Right lobe of liver (tissue), 6 donors: ENCODE measurements at regions not wholly inside any gene's neighbourhood (a gene's known extent, or its start where the extent isn't known, plus 50 kb on each side); places are given as distances from the start of the nearest gene placed in this dataset.

Experiments used
- ATAC-seq, 4 donors: fragments of 200-7000 bp; cut with Tn5 transposase; one replicate each; pipeline ENCODE4 v1.9.1; 2020; ENCODE audit warnings: mild to moderate bottlenecking in 4 of 4, moderate library complexity in 4 of 4
- DNase-seq, 3 donors: peaks; one replicate each; pipeline ENCODE4 v3.0.0-alpha.2; 2020
- H3K27ac ChIP-seq, 3 donors: fragments of 200-600 bp; one replicate each; pipeline ENCODE4 v1.8.0; 2022
- H3K27me3 ChIP-seq, 2 donors: fragments of 200-600 bp; one replicate each; pipeline ENCODE4 v1.8.0; 2022
- H3K36me3 ChIP-seq, 4 donors: fragments of 200-600 bp; sonication (generic) in 1 of 4; one replicate each; pipeline versions ENCODE4 v1.5.1 to v1.8.0; 2017 to 2022; ENCODE audit warnings: control low read depth in 1 of 4
- H3K4me1 ChIP-seq, 4 donors: fragments of 200-600 bp; sonication (generic) in 1 of 4; one replicate each; pipeline versions ENCODE4 v1.5.1 to v1.8.0; 2017 to 2022; ENCODE audit warnings: control low read depth in 1 of 4
- H3K4me3 ChIP-seq, 3 donors: fragments of 200-600 bp; one replicate each; pipeline ENCODE4 v1.8.0; 2022
- H3K9me3 ChIP-seq, 4 donors: fragments of 200-600 bp; sonication (generic) in 1 of 4; one replicate each; pipeline versions ENCODE4 v1.5.1 to v1.8.0; 2017 to 2022; ENCODE audit warnings: control low read depth in 1 of 4
- POLR2A ChIP-seq: fragments of 450-650 bp; IDR thresholded peaks from one replicate; pipeline ENCODE4 v1.6.1; 2017; ENCODE audit warnings: antibody characterized with exemption, mild to moderate bottlenecking
- WGBS: methylation state at CpG from one replicate; pipeline ENCODE4 v1.1.6; 2018; ENCODE audit warnings: low coverage, low lambda C conversion rate; ENCODE audit not compliant: insufficient coverage; ENCODE audit errors: missing lambda C conversion rate; 5-methylcytosine and 5-hydroxymethylcytosine counted together
- intact Hi-C, 2 donors: fragments of 100-400 bp; cut with DNase I; formaldehyde crosslinking; loops; one replicate each; pipeline versions ENCODE4 v1.11.2 to v1.14.1; 2022
- TF ChIP-seq, protein P1 (sequence below), 4 donors: fragments of 200-600 bp in 3 of 4; fragments of 450-650 bp in 1 of 4; IDR thresholded peaks; one replicate each; pipeline versions ENCODE4 v1.5.1 to v1.8.0; 2016 to 2022; ENCODE audit warnings: antibody characterized with exemption in 4 of 4, mild to moderate bottlenecking in 2 of 4
- donor health status: DM: no; HTN: yes; CAD: no.
- donor health status: DM: no; HTN: no; CAD: no.
- donor health status: DM: no; HTN: no; CAD: no.
- donor health status: DM: no; HTN: yes; CAD: no.
- donor health status: DM: no; HTN: yes; CAD: no.

DNA sequence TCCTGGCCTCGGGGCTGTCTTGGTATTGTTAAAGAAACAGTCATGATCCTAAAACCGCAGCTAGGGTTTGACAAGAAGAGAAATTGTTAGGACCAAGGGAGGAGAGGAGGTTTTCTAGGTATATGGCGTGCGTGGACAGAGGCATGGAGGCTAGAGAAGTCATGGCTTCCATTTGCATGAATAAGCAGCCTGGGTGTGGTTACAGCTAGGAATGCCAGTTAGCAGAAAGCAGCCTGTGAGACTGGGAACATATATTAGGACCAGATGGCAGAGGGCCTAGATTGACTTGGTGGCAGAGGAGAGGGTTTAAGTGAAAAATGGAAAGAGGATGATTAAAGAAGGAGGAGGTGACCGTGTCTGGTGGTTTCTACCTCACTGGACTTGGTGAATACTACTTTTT, 573.6 kb upstream of the ARRDC4 start:
- no peak for TF ChIP-seq POLR2A
- TF ChIP-seq, protein P1, sequence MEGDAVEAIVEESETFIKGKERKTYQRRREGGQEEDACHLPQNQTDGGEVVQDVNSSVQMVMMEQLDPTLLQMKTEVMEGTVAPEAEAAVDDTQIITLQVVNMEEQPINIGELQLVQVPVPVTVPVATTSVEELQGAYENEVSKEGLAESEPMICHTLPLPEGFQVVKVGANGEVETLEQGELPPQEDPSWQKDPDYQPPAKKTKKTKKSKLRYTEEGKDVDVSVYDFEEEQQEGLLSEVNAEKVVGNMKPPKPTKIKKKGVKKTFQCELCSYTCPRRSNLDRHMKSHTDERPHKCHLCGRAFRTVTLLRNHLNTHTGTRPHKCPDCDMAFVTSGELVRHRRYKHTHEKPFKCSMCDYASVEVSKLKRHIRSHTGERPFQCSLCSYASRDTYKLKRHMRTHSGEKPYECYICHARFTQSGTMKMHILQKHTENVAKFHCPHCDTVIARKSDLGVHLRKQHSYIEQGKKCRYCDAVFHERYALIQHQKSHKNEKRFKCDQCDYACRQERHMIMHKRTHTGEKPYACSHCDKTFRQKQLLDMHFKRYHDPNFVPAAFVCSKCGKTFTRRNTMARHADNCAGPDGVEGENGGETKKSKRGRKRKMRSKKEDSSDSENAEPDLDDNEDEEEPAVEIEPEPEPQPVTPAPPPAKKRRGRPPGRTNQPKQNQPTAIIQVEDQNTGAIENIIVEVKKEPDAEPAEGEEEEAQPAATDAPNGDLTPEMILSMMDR (IDR thresholded peaks at IDR 0.05), result no peak
- intact Hi-C loops, result no loop called here
- Histone ChIP-seq H3K4me3 (no peak overlapping the region), H3K4me1 (no peaks in the 10 kb centered on the region), H3K36me3 (no peaks in the 10 kb centered on the region), H3K27me3 (no peaks in the 10 kb centered on the region), H3K9me3 (no peaks in the 10 kb centered on the region), H3K27ac (no peak overlapping the region)
- no peak for ATAC-seq
- DNase-seq, result no peak
- WGBS, result 56% methylated on average over 5 of the region's 5 CpGs

DNA sequence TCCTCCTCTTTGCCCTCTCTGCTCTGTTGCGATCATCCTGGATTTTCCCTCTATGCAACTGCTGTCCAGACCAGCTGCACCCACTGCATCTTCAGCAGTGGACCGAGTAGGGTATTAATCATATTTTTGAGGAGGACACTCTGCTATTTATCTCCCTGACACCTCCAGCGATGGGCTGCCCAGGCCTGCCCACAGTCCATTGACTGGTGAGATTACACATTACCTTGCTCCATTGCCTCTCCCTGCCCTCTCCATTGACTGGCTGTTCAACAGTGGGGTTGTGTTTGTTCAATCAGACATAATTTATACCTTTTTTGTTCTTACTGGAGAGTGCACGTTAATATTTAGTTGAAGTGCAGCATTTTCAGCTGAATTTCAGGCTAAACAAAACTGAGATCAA, 559.3 kb upstream of the ARRDC4 start:
- no peak for ATAC-seq
- intact Hi-C loops, result no loop called here
- Histone ChIP-seq H3K27ac (no peak overlapping the region), H3K9me3 (no peaks in the 10 kb centered on the region), H3K4me1 (no peaks in the 10 kb centered on the region), H3K27me3 (no peaks in the 10 kb centered on the region), H3K36me3 (no peaks in the 10 kb centered on the region), H3K4me3 (no peak overlapping the region)
- no peak for DNase-seq
- no peak for TF ChIP-seq POLR2A
- WGBS, result 53% methylated on average over 4 of the region's 4 CpGs

DNA sequence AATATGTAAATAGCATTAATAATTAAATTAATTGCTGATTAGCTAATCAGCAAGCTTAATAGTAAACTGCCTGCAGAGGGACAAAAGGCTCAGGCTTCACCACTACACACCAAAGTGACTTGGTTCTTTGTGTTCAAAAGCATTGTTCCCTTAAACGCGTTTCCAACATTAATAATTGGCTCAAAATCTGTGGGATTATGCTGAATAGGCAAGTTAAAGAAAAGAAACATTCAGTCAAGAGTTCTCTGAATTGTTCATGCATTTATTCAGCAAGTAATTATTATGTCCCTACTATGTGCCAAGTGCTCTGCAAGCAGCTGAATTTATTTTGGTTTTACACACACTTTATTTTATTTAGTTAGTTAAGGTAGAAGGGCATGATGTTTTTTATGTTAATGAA, 558.5 kb upstream of the ARRDC4 start:
- Histone ChIP-seq H3K36me3 (no peaks in the 10 kb centered on the region), H3K27me3 (no peaks in the 10 kb centered on the region), H3K4me3 (no peak overlapping the region), H3K9me3 (no peaks in the 10 kb centered on the region), H3K27ac (no peak overlapping the region), H3K4me1 (no peaks in the 10 kb centered on the region)
- intact Hi-C loops, result no loop called here
- DNase-seq (no peak), ATAC-seq (no peak)
- TF ChIP-seq, protein P1 (IDR thresholded peaks at IDR 0.05), result no peak
- TF ChIP-seq POLR2A, result no peak
- 85% methylated on average over 2 of the region's 2 CpGs for WGBS

DNA sequence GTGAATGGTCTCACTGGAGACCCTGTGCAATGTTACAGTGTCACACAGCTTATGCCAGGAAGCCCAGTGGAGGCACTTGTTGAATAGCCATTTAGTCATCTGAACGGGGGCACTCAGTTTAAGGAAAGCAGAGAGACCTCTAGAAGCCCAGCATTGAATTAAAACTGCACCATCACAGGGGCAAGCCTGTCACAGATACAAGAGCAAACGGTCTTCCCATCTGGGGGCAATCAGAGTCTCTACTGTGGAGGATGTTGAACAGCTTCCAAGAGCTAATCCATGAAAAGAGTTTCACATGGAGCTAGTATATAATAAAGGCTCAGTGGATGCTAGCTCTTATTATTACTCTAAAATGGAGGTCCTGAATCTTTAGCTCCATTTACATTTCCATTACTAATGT, 553.7 kb upstream of the ARRDC4 start:
- Histone ChIP-seq H3K9me3 (no peaks in the 10 kb centered on the region), H3K27ac (no peak overlapping the region), H3K27me3 (no peaks in the 10 kb centered on the region), H3K4me3 (no peak overlapping the region), H3K36me3 (no peaks in the 10 kb centered on the region), H3K4me1 (no peaks in the 10 kb centered on the region)
- intact Hi-C loops, result no loop called here
- TF ChIP-seq POLR2A, result no peak
- TF ChIP-seq, protein P1 (IDR thresholded peaks at IDR 0.05), result no peak
- ATAC-seq (no peak), DNase-seq (no peak)
- 29% methylated on average over 2 of the region's 2 CpGs for WGBS

DNA sequence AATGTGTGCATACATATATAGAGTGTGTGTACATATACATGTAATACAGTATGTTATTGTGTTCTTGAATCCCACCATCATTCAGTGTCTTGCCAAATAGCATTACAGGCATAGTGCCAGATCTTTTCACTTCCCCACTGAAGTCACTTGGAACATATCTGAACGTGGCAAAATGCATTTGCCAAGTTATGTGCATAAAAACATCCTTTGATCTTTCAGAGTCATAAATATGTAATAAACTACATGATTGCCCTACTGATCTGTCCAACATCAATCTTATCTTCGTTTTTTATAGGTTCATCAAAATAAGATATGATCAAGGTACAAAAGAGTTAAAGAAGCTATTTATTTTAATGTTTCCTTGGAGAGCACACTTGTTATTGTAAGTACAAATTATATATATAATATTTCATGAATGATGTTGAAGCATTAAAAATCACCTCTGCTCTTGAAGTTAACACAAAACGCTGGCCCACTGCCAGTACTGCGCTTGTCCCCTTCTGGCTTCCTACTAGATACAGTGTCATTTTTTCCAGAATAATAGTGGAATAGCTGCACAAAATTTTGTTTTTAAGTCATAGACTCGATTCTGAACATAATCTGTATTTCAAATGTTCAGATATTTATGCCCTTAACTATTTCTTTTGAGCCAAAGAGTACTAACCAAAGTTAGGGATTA, 549.5 kb upstream of the ARRDC4 start:
- intact Hi-C loops, result no loop called here
- no peak for TF ChIP-seq POLR2A
- TF ChIP-seq, protein P1 (IDR thresholded peaks at IDR 0.05), result no peak
- Histone ChIP-seq H3K27me3 (no peaks in the 10 kb centered on the region), H3K27ac (no peak overlapping the region), H3K9me3 (no peaks in the 10 kb centered on the region), H3K4me1 (no peaks in the 10 kb centered on the region), H3K4me3 (no peak overlapping the region), H3K36me3 (no peaks in the 10 kb centered on the region)
- no peak for DNase-seq
- no peak for ATAC-seq
- WGBS, result 31% methylated on average over 5 of the region's 5 CpGs
